ENCODE measurements at regions not wholly inside any gene's neighbourhood (a gene's known extent, or its start where the extent isn't known, plus 50 kb on each side); places are given as distances from the start of the nearest gene placed in this dataset.

- Histone ChIP-seq H3K4me1 (ENCODE audit: control insufficient read depth, insufficient read depth, low read length) (0 out of 2 replicates have a peak, but pooled peaks cover 7% of the 10 kb centered on the region), H3K27me3 (ENCODE audit: control insufficient read depth, insufficient read depth, low read length) (peaks cover 3% of the 10 kb centered on the region; the same call in 1 of the 2 replicates), H3K4me3 (ENCODE audit: low read depth, low read length) (no peak overlapping the region), H3K9me3 (ENCODE audit: control insufficient read depth, insufficient read depth, low read depth, low read length) (no peaks in the 10 kb centered on the region), H3K9ac (ENCODE audit: low read length) (no peak overlapping the region), H3K36me3 (ENCODE audit: control insufficient read depth, insufficient read depth, low read length) (no peaks in the 10 kb centered on the region), H3K27ac (ENCODE audit: low read depth, low read length) (no peak overlapping the region)
Observed at GRCh38 chr6:40744835-40745234, 157.7 kb upstream of the LRFN2 start.

- H3K9ac ChIP-seq (ENCODE audit: low read length): no peak overlapping the region
- H3K4me3 ChIP-seq (ENCODE audit: low read depth, low read length): no peak overlapping the region
- H3K36me3 ChIP-seq (ENCODE audit: control insufficient read depth, insufficient read depth, low read length): no peaks in the 10 kb centered on the region
- no peaks in the 10 kb centered on the region for H3K9me3 ChIP-seq (ENCODE audit: control insufficient read depth, insufficient read depth, low read depth, low read length)
- H3K4me1 ChIP-seq (ENCODE audit: control insufficient read depth, insufficient read depth, low read length): 0 out of 2 replicates have a peak, but pooled peaks cover 7% of the 10 kb centered on the region
- H3K27me3 ChIP-seq (ENCODE audit: control insufficient read depth, insufficient read depth, low read length): peaks cover 3% of the 10 kb centered on the region; the same call in 1 of the 2 replicates
- no peak overlapping the region for H3K27ac ChIP-seq (ENCODE audit: low read depth, low read length)
Observed at GRCh38 chr6:40743690-40744446, 156.7 kb upstream of the LRFN2 start.

- Histone ChIP-seq H3K4me1 (ENCODE audit: control insufficient read depth, insufficient read depth, low read length) (0 out of 2 replicates have a peak, but pooled peaks cover 7% of the 10 kb centered on the region), H3K9ac (ENCODE audit: low read length) (no peak overlapping the region), H3K9me3 (ENCODE audit: control insufficient read depth, insufficient read depth, low read depth, low read length) (no peaks in the 10 kb centered on the region), H3K27me3 (ENCODE audit: control insufficient read depth, insufficient read depth, low read length) (peaks cover 3% of the 10 kb centered on the region; the same call in 1 of the 2 replicates), H3K36me3 (ENCODE audit: control insufficient read depth, insufficient read depth, low read length) (no peaks in the 10 kb centered on the region), H3K4me3 (ENCODE audit: low read depth, low read length) (no peak overlapping the region), H3K27ac (ENCODE audit: low read depth, low read length) (no peak overlapping the region)
Observed at GRCh38 chr6:40743226-40743625, 156.1 kb upstream of the LRFN2 start.

- Histone ChIP-seq H3K9ac (ENCODE audit: low read length) (no peak overlapping the region), H3K4me1 (ENCODE audit: control insufficient read depth, insufficient read depth, low read length) (peaks cover 12% of the 10 kb centered on the region; the same call in 1 of the 2 replicates), H3K27me3 (ENCODE audit: control insufficient read depth, insufficient read depth, low read length) (peaks cover 4% of the 10 kb centered on the region; the same call in 1 of the 2 replicates), H3K9me3 (ENCODE audit: control insufficient read depth, insufficient read depth, low read depth, low read length) (no peaks in the 10 kb centered on the region), H3K4me3 (ENCODE audit: low read depth, low read length) (no peak overlapping the region), H3K36me3 (ENCODE audit: control insufficient read depth, insufficient read depth, low read length) (no peaks in the 10 kb centered on the region), H3K27ac (ENCODE audit: low read depth, low read length) (no peak overlapping the region)
Observed at GRCh38 chr6:40740518-40740917, 153.4 kb upstream of the LRFN2 start.

- H3K4me3 ChIP-seq (ENCODE audit: low read depth, low read length): no peak overlapping the region
- peaks cover 17% of the 10 kb centered on the region; the same call in 1 of the 2 replicates for H3K4me1 ChIP-seq (ENCODE audit: control insufficient read depth, insufficient read depth, low read length)
- H3K27me3 ChIP-seq (ENCODE audit: control insufficient read depth, insufficient read depth, low read length): peaks cover 4% of the 10 kb centered on the region; the same call in 1 of the 2 replicates
- no peak overlapping the region for H3K9ac ChIP-seq (ENCODE audit: low read length)
- H3K36me3 ChIP-seq (ENCODE audit: control insufficient read depth, insufficient read depth, low read length): no peaks in the 10 kb centered on the region
- no peaks in the 10 kb centered on the region for H3K9me3 ChIP-seq (ENCODE audit: control insufficient read depth, insufficient read depth, low read depth, low read length)
- H3K27ac ChIP-seq (ENCODE audit: low read depth, low read length): no peak overlapping the region
Observed at GRCh38 chr6:40738551-40739193, 151.5 kb upstream of the LRFN2 start.

GRCh38 chr6:40735521-40735920 lies 148.4 kb upstream of the LRFN2 start:
- Histone ChIP-seq H3K27ac (ENCODE audit: low read depth, low read length) (no peak overlapping the region), H3K9me3 (ENCODE audit: control insufficient read depth, insufficient read depth, low read depth, low read length) (no peaks in the 10 kb centered on the region), H3K9ac (ENCODE audit: low read length) (no peak overlapping the region), H3K4me1 (ENCODE audit: control insufficient read depth, insufficient read depth, low read length) (peaks cover 18% of the 10 kb centered on the region), H3K27me3 (ENCODE audit: control insufficient read depth, insufficient read depth, low read length) (0 out of 2 replicates have a peak, but pooled peaks cover 2% of the 10 kb centered on the region), H3K4me3 (ENCODE audit: low read depth, low read length) (no peak overlapping the region), H3K36me3 (ENCODE audit: control insufficient read depth, insufficient read depth, low read length) (no peaks in the 10 kb centered on the region)

GRCh38 chr6:40735121-40735520 lies 148.0 kb upstream of the LRFN2 start:
- no peak overlapping the region for H3K9ac ChIP-seq (ENCODE audit: low read length)
- 0 out of 2 replicates have a peak, but pooled peaks cover 2% of the 10 kb centered on the region for H3K27me3 ChIP-seq (ENCODE audit: control insufficient read depth, insufficient read depth, low read length)
- peaks cover 22% of the 10 kb centered on the region for H3K4me1 ChIP-seq (ENCODE audit: control insufficient read depth, insufficient read depth, low read length)

GRCh38 chr6:40734607-40735006 lies 147.4 kb upstream of the LRFN2 start:
- no peak overlapping the region for H3K9ac ChIP-seq (ENCODE audit: low read length)
- H3K4me1 ChIP-seq (ENCODE audit: control insufficient read depth, insufficient read depth, low read length): peaks cover 26% of the 10 kb centered on the region
- no peaks in the 10 kb centered on the region for H3K9me3 ChIP-seq (ENCODE audit: control insufficient read depth, insufficient read depth, low read depth, low read length)
- H3K4me3 ChIP-seq (ENCODE audit: low read depth, low read length): no peak overlapping the region
- H3K27me3 ChIP-seq (ENCODE audit: control insufficient read depth, insufficient read depth, low read length): 0 out of 2 replicates have a peak, but pooled peaks cover 2% of the 10 kb centered on the region
- no peaks in the 10 kb centered on the region for H3K36me3 ChIP-seq (ENCODE audit: control insufficient read depth, insufficient read depth, low read length)
- H3K27ac ChIP-seq (ENCODE audit: low read depth, low read length): no peak overlapping the region

More at GRCh38 chr6:40735121-40735520, 148.0 kb upstream of the LRFN2 start:
- Histone ChIP-seq H3K9me3 (ENCODE audit: control insufficient read depth, insufficient read depth, low read depth, low read length) (no peaks in the 10 kb centered on the region), H3K27ac (ENCODE audit: low read depth, low read length) (no peak overlapping the region), H3K4me3 (ENCODE audit: low read depth, low read length) (no peak overlapping the region), H3K36me3 (ENCODE audit: control insufficient read depth, insufficient read depth, low read length) (no peaks in the 10 kb centered on the region)

- H3K9ac ChIP-seq (ENCODE audit: low read length): no peak overlapping the region
- no peaks in the 10 kb centered on the region for H3K9me3 ChIP-seq (ENCODE audit: control insufficient read depth, insufficient read depth, low read depth, low read length)
- no peak overlapping the region for H3K4me3 ChIP-seq (ENCODE audit: low read depth, low read length)
- H3K27ac ChIP-seq (ENCODE audit: low read depth, low read length): no peak overlapping the region
- peaks cover 26% of the 10 kb centered on the region for H3K4me1 ChIP-seq (ENCODE audit: control insufficient read depth, insufficient read depth, low read length)
- 0 out of 2 replicates have a peak, but pooled peaks cover 2% of the 10 kb centered on the region for H3K27me3 ChIP-seq (ENCODE audit: control insufficient read depth, insufficient read depth, low read length)
- H3K36me3 ChIP-seq (ENCODE audit: control insufficient read depth, insufficient read depth, low read length): no peaks in the 10 kb centered on the region
Observed at GRCh38 chr6:40733770-40734396, 146.7 kb upstream of the LRFN2 start.

GRCh38 chr6:40733290-40733689 lies 146.1 kb upstream of the LRFN2 start:
- Histone ChIP-seq H3K27me3 (ENCODE audit: control insufficient read depth, insufficient read depth, low read length) (0 out of 2 replicates have a peak, but pooled peaks cover 2% of the 10 kb centered on the region), H3K9ac (ENCODE audit: low read length) (no peak overlapping the region), H3K4me1 (ENCODE audit: control insufficient read depth, insufficient read depth, low read length) (peaks cover 26% of the 10 kb centered on the region), H3K9me3 (ENCODE audit: control insufficient read depth, insufficient read depth, low read depth, low read length) (no peaks in the 10 kb centered on the region), H3K27ac (ENCODE audit: low read depth, low read length) (no peak overlapping the region), H3K4me3 (ENCODE audit: low read depth, low read length) (no peak overlapping the region), H3K36me3 (ENCODE audit: control insufficient read depth, insufficient read depth, low read length) (no peaks in the 10 kb centered on the region)

Data from HUES6 (cell line).